HEK293 (cell line): ENCODE measurements at regions not wholly inside any gene's neighbourhood (a gene's known extent, or its start where the extent isn't known, plus 50 kb on each side); places are given as distances from the start of the nearest gene placed in this dataset.

ENCODE experiments used
- BCL11B ChIP-seq: fragments of 450-650 bp; formaldehyde crosslinking; IDR thresholded peaks from 2 replicates; pipeline ENCODE4 v1.5.1; 2016; ENCODE audit warnings: low read depth, missing biosample characterization, missing genetic modification characterization
- HOXA7 ChIP-seq: sonication (generic); formaldehyde crosslinking; IDR thresholded peaks from 2 replicates; pipeline ENCODE4 v1.8.1; 2022; ENCODE audit warnings: missing genetic modification reagents, borderline replicate concordance
- SP7 ChIP-seq: fragments of 450-650 bp; formaldehyde crosslinking; IDR thresholded peaks from 2 replicates; pipeline ENCODE4 v1.5.1; 2016; ENCODE audit warnings: missing biosample characterization, missing genetic modification characterization
- YY1 ChIP-seq: fragments of 450-650 bp; formaldehyde crosslinking; IDR thresholded peaks from 2 replicates; pipeline ENCODE4 v1.5.1; 2018; ENCODE audit warnings: missing biosample characterization, missing genetic modification characterization
- ZNF10 ChIP-seq: fragments of 450-650 bp; formaldehyde crosslinking; IDR thresholded peaks from 2 replicates; pipeline ENCODE4 v1.5.1; 2017; ENCODE audit warnings: missing biosample characterization, missing genetic modification characterization
- ZNF274 ChIP-seq, 2 experiments: fragments of 200-500 bp in 1 of 2; fragments of 450-650 bp in 1 of 2; sonication (Bioruptor generic) in 1 of 2; formaldehyde crosslinking in 1 of 2; IDR thresholded peaks; 2 replicates each; pipeline versions ENCODE4 v1.5.1 to v1.6.1; 2014 to 2016; ENCODE audit warnings: borderline replicate concordance in 1 of 2, inconsistent platforms in 1 of 2, low read length in 1 of 2, missing biosample characterization in 1 of 2, missing genetic modification characterization in 1 of 2
- TF ChIP-seq, protein P1 (sequence below): fragments of 450-650 bp; formaldehyde crosslinking; IDR thresholded peaks from 2 replicates; pipeline ENCODE4 v1.5.1; 2016; ENCODE audit warnings: missing biosample characterization, missing genetic modification characterization

GRCh38 chr6:79334674-79335073 is 100.2 kb upstream of the HMGN3 start:
- no peak for TF ChIP-seq SP7 (tag by site-specific recombination)
- TF ChIP-seq ZNF10 (tag by site-specific recombination) = no peak
- TF ChIP-seq BCL11B (tag by site-specific recombination) = no peak
- TF ChIP-seq YY1 (tag by site-specific recombination) = no peak
- TF ChIP-seq, protein P1, sequence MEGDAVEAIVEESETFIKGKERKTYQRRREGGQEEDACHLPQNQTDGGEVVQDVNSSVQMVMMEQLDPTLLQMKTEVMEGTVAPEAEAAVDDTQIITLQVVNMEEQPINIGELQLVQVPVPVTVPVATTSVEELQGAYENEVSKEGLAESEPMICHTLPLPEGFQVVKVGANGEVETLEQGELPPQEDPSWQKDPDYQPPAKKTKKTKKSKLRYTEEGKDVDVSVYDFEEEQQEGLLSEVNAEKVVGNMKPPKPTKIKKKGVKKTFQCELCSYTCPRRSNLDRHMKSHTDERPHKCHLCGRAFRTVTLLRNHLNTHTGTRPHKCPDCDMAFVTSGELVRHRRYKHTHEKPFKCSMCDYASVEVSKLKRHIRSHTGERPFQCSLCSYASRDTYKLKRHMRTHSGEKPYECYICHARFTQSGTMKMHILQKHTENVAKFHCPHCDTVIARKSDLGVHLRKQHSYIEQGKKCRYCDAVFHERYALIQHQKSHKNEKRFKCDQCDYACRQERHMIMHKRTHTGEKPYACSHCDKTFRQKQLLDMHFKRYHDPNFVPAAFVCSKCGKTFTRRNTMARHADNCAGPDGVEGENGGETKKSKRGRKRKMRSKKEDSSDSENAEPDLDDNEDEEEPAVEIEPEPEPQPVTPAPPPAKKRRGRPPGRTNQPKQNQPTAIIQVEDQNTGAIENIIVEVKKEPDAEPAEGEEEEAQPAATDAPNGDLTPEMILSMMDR (tag by site-specific recombination) = no peak
- no peak for TF ChIP-seq ZNF274 (IDR thresholded peaks at IDR 0.05; ENCODE audit: low read length)
- no peak for TF ChIP-seq ZNF274 (tag by site-specific recombination; IDR thresholded peaks at IDR 0.05; ENCODE audit: borderline replicate concordance)
- TF ChIP-seq HOXA7 (CRISPR knock-in tag) = no peak
